ENCODE measurements at regions not wholly inside any gene's neighbourhood (a gene's known extent, or its start where the extent isn't known, plus 50 kb on each side); places are given as distances from the start of the nearest gene placed in this dataset.

DNA sequence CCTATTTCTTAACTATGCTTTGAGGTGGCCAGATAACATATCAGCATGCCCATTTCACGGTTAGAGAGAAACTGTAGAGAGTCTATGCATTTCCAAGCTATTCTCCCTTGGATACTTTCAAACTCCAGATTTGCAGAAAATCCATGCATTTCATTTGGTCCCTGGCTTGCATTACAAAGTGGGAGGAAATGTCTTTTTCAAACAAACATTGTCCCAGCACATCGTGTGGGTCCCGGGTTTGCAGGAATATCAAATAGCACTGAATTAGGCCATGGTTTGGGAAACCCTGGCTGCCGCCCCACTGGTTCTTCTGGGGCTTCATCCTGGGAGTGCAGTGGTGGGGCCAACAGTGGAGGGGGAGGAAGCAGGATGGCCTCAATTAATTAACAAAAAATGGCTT lies 171.9 kb downstream of the IRX5 start:
- Mint-ChIP-seq H3K36me3 (ENCODE audit: low read depth, unreplicated experiment) (no peaks in the 10 kb centered on the region), H3K9me3 (ENCODE audit: unreplicated experiment) (no peaks in the 10 kb centered on the region), H3K27me3 (ENCODE audit: unreplicated experiment) (peaks cover 3% of the 10 kb centered on the region), H3K27ac (ENCODE audit: unreplicated experiment) (no peak overlapping the region), H3K4me1 (ENCODE audit: unreplicated experiment) (no peaks in the 10 kb centered on the region), H3K4me3 (ENCODE audit: unreplicated experiment) (no peak overlapping the region)
- DNase-seq (ENCODE audit: low spot score): no peak
- TF ChIP-seq, protein P1, sequence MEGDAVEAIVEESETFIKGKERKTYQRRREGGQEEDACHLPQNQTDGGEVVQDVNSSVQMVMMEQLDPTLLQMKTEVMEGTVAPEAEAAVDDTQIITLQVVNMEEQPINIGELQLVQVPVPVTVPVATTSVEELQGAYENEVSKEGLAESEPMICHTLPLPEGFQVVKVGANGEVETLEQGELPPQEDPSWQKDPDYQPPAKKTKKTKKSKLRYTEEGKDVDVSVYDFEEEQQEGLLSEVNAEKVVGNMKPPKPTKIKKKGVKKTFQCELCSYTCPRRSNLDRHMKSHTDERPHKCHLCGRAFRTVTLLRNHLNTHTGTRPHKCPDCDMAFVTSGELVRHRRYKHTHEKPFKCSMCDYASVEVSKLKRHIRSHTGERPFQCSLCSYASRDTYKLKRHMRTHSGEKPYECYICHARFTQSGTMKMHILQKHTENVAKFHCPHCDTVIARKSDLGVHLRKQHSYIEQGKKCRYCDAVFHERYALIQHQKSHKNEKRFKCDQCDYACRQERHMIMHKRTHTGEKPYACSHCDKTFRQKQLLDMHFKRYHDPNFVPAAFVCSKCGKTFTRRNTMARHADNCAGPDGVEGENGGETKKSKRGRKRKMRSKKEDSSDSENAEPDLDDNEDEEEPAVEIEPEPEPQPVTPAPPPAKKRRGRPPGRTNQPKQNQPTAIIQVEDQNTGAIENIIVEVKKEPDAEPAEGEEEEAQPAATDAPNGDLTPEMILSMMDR (IDR thresholded peaks at IDR 0.05; ENCODE audit: unreplicated experiment): no peak

DNA sequence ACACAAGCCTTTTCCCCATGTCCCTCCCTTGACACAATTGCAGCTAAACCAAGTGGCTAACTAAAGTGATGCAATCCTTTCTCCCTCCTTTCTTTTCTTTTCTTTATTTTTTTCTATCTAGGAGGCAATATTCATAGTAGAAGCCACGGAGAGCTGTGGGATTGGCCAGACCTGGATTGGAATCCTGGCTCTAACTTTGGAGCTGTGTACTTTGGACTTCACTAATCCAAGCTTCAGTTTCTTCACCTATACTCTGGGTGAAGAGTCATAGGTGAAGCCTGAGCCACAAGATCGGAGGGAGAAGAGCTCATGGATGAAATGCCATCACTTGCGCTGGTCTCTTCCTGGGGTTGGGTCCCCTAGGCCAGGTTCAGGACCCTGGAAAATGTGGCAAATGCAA lies 177.2 kb downstream of the IRX5 start:
- DNase-seq (ENCODE audit: low spot score): no peak
- Mint-ChIP-seq H3K4me3 (ENCODE audit: unreplicated experiment) (no peak overlapping the region), H3K9me3 (ENCODE audit: unreplicated experiment) (no peaks in the 10 kb centered on the region), H3K4me1 (ENCODE audit: unreplicated experiment) (no peaks in the 10 kb centered on the region), H3K27ac (ENCODE audit: unreplicated experiment) (no peak overlapping the region), H3K27me3 (ENCODE audit: unreplicated experiment) (peaks cover 3% of the 10 kb centered on the region), H3K36me3 (ENCODE audit: low read depth, unreplicated experiment) (no peaks in the 10 kb centered on the region)
- TF ChIP-seq, protein P1 (IDR thresholded peaks at IDR 0.05; ENCODE audit: unreplicated experiment): no peak

DNA sequence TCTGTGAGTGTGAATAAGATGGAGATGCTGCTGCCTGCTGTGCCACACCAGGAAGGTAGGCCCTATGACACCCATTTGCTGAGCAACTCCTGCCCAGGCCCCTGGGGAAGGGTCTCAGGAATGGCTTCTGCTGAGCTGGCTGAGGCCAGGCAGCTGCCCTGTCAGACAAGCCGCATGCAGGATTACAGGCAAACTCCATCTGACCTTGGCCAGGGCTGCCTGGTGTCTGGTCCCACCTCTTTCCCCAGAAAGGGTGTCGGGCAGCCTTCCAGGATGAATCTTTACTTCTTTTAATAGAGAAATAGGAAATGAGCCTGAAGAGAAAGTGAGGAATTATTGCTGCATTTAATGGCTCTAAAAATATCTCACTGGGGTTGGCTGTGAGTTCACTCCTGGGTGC lies 182.5 kb downstream of the IRX5 start:
- peaks cover 5% of the 10 kb centered on the region for H3K27me3 Mint-ChIP-seq (ENCODE audit: unreplicated experiment)
- no peaks in the 10 kb centered on the region for H3K9me3 Mint-ChIP-seq (ENCODE audit: unreplicated experiment)
- no peak for DNase-seq (ENCODE audit: low spot score)
- no peak overlapping the region for H3K4me3 Mint-ChIP-seq (ENCODE audit: unreplicated experiment)
- TF ChIP-seq, protein P1 (IDR thresholded peaks at IDR 0.05; ENCODE audit: unreplicated experiment): no peak
- no peak overlapping the region for H3K27ac Mint-ChIP-seq (ENCODE audit: unreplicated experiment)
- H3K4me1 Mint-ChIP-seq (ENCODE audit: unreplicated experiment): no peaks in the 10 kb centered on the region
- no peaks in the 10 kb centered on the region for H3K36me3 Mint-ChIP-seq (ENCODE audit: low read depth, unreplicated experiment)

DNA sequence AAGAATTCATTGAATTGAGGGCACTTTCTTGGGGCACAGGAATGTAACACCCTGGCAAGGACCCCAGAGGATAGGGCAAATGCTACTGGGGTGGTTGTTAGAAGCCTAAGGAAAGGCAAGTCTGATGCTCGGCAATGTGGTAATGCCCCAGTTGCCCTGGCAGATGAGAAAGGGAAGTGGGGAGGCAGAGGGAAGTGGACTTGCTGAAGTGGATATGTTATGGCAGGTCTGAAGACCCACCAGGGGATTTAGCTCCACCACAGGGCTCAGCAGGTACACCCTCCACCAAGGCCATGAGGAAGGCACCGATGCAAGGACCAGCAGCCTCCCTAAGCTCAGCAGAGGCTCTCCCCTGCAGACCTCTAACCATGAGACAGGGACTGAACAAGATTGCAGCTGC lies 184.8 kb downstream of the IRX5 start:
- H3K4me3 Mint-ChIP-seq (ENCODE audit: unreplicated experiment): no peak overlapping the region
- no peaks in the 10 kb centered on the region for H3K36me3 Mint-ChIP-seq (ENCODE audit: low read depth, unreplicated experiment)
- H3K27me3 Mint-ChIP-seq (ENCODE audit: unreplicated experiment): peaks cover 8% of the 10 kb centered on the region
- no peak for DNase-seq (ENCODE audit: low spot score)
- TF ChIP-seq, protein P1 (IDR thresholded peaks at IDR 0.05; ENCODE audit: unreplicated experiment): no peak
- H3K4me1 Mint-ChIP-seq (ENCODE audit: unreplicated experiment): no peaks in the 10 kb centered on the region
- H3K9me3 Mint-ChIP-seq (ENCODE audit: unreplicated experiment): no peaks in the 10 kb centered on the region
- H3K27ac Mint-ChIP-seq (ENCODE audit: unreplicated experiment): no peak overlapping the region

DNA sequence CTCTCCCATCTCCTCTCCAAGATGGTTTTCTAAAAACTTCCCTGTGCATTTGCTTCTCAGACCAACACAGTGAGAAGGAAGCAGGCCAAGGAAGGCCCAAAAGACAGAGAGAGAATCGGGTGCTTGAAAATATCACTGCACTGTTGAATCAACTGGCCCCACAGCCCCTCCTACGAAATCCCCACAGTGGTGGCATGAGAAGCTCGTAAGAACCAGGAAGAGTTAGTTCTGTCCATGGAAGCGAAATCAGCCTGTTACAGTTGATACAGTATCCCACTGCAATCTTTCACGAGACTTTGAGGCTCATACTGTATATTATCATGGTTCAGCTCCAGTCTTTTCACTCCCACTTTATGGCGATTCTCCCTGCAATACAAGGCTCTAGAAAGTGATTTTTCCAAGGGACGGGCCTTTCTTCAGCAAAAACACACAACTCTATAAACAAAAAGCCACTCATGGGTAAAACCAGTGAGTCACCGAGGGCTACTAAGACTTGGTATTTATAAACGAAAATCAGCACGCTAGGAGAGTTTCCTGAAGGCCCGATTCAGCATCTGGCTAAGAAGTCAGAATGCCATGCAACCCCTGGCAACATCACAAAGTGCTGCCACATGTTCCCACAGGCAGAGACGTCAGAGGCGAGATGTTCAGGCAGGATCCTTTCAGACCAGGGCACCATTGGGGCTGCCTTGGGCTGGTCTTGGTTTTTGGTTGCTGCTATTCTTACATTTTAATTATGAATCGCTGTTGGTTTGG lies 185.7 kb downstream of the IRX5 start:
- Mint-ChIP-seq H3K27ac (ENCODE audit: unreplicated experiment) (no peak overlapping the region), H3K27me3 (ENCODE audit: unreplicated experiment) (peaks cover 8% of the 10 kb centered on the region), H3K9me3 (ENCODE audit: unreplicated experiment) (no peaks in the 10 kb centered on the region), H3K36me3 (ENCODE audit: low read depth, unreplicated experiment) (no peaks in the 10 kb centered on the region), H3K4me1 (ENCODE audit: unreplicated experiment) (no peaks in the 10 kb centered on the region), H3K4me3 (ENCODE audit: unreplicated experiment) (no peak overlapping the region)
- DNase-seq (ENCODE audit: low spot score): no peak
- TF ChIP-seq, protein P1 (IDR thresholded peaks at IDR 0.05; ENCODE audit: unreplicated experiment): no peak
